ENCODE measurements at regions not wholly inside any gene's neighbourhood (a gene's known extent, or its start where the extent isn't known, plus 50 kb on each side); places are given as distances from the start of the nearest gene placed in this dataset.
"Not testable (repeated sequence)": the region's sequence is repeated elsewhere in the genome, so short reads cannot be mapped to it uniquely, and the experiment has no call there.

DNA sequence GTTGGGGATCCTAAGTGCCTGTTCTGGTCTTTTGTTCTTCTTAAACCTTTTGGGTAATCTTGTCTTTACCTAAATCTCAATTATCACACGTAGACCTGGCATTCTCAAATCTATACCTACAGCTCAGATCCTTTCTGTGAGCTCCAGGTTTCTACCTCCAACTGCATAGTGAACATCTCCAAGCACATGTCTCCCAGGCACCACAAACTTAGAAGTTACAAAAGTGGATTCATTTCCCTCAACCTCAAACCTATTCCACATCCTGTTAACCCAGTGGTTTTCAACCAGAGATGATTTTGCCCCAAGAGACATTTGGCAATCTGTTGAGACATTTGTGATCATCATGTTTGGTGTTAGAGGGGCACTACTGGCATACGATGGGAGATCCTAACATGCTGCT is 183.5 kb downstream of the TENT5A start:
- DNase-seq (ENCODE audit: insufficient read length, low spot score) (no peak), FAIRE-seq (no peak)

DNA sequence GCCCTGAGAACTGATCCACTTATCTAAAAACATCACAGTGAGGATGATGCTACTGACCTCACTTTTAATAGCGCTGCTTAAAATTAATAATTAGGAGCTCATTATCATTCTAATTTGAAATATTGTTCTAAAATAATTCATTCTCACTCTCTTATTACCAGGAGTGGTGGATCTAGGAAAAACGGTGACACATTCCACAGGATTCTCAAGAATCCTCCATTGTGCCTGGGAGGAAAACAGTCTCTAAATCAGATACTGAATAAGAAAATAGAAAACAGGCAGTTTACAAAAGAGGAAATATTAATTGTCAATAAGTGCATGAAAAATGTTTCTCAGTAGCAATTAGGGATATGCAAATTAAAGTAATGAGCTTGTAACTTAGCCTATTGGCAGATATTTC is 187.4 kb downstream of the TENT5A start:
- no peak for DNase-seq (ENCODE audit: insufficient read length, low spot score)
- FAIRE-seq: no peak

DNA sequence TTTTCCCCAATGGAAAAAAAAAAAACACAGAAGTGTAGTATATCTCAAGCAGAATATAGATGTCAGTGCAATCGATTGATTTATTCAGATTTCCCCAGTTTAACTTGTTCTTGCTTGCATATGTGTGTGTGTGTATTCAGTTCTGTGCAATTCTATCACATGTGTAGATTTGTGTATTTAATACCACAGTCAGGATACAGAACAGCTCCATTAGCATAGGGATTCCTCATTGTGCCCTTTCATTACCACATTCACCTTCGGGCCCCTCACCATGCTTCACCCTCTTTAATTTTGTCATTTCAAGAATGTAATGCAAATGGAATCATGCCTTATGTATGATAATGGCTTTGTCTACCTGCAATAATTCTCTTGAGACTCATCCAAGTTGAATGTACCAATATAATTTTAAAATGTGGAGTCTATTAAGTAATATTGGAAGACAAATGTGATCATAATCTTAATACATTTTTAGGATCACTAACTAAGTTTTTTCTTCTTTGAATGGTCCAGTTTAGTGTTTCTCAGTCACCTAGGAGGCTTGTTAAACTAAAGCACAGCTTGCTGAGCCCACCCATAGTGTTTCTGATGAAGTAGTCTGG is 187.9 kb downstream of the TENT5A start:
- FAIRE-seq: no peak
- DNase-seq (ENCODE audit: insufficient read length, low spot score): no peak

DNA sequence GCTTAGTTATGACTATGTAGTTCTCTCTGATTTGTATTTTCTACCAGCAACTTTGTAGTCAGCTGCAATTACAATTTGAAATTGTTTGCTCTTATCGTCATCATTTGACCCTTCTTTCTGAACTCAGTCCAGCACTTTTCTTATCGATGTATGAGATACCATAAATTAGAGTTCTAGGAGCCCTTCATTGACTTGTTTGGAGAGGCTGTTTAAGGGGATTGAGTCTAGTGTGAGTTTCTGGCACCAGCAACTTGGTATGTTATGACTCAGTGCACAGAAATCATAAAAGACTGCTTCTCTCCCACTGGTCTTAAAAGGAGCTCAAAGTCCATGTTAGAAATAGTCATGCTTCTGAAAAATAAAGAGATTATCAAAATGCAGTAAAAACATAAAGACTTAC is 190.3 kb downstream of the TENT5A start:
- FAIRE-seq: no peak

DNA sequence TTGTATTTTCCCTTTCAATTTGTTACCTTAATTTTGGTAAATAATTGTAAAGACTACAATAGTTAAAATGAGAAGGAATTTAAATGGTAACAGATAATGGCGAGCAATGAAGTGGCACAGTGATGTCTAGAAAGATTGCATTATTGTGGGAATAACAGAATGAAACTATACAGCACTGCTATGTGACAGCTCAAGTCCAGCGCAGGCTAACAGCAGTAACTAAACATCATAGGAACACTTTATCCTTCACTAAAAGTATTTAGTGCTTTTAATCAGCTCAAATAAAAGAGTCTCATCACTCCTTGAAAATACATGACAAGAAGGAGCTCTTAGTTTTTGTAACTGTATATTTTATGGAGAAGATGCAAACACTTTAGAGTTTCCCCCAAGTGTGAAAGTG is 190.8 kb downstream of the TENT5A start:
- DNase-seq (ENCODE audit: insufficient read length, low spot score): no peak
- no peak for FAIRE-seq

More for the DNA sequence above, 190.3 kb downstream of the TENT5A start:
- DNase-seq (ENCODE audit: insufficient read length, low spot score): no peak

DNA sequence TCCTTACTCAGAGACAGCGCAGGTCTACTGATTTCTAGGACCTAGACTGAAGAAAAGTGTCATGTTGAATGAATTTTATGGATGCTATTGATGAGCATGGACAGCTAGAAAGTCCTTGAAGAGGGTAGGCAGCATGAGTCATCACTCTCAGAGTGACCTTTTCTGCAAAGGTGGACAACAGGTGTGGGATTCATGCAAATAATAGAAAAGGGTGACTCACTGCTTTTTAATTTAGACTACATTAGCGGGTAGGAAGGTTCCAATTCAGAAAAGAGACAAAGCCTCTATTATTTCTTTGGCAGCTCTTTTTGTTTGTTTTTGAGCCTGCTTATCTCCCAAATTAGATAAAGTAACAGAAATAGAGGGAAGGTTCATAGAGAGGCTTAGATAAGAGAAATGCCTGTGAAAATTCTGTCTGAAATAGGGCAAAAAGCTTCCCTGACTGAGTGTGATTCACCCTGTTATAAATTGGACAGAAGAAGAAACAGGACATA is 191.4 kb downstream of the TENT5A start:
- DNase-seq (ENCODE audit: insufficient read length, low spot score): no peak
- no peak for FAIRE-seq

DNA sequence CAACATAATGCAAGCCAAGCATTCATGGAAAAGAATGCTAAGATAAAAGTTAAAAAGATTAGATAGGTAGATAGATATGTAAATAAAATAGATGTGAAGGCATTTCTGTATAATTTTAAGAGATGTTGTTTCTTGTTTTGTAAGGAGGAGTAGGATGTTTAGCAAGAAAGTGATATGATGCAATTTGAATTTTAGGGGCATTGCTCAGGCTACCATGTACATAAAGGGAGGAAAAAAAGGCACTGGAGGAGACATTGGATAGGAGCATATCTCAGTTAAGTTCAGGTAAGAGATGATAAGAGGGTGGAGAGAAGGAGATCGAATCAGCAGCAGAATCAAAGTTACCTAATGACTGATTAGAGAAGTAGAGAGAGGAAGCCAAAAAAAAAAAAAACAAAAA is 194.7 kb downstream of the TENT5A start:
- FAIRE-seq (no peak), DNase-seq (ENCODE audit: insufficient read length, low spot score) (no peak)

DNA sequence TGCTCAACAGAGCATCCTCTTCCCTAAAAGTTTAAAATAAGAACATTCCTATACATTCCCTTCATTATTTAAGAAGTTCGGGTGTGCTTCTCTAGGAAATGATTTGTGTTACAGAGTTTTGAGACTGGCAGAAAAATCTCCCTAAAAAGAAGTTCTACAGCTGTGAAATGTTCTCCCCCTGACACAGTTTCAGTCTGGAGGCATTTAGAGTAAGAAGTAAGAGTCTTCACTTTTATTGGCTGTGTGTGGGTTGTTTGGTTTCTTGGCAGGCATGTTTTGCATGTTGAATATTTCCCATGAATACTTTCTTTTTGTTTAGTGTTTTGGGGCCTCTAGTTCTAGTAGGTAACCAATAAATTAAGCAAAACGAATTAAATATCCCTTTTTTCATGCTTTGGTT is 195.9 kb downstream of the TENT5A start:
- no peak for FAIRE-seq
- DNase-seq (ENCODE audit: insufficient read length, low spot score): no peak

DNA sequence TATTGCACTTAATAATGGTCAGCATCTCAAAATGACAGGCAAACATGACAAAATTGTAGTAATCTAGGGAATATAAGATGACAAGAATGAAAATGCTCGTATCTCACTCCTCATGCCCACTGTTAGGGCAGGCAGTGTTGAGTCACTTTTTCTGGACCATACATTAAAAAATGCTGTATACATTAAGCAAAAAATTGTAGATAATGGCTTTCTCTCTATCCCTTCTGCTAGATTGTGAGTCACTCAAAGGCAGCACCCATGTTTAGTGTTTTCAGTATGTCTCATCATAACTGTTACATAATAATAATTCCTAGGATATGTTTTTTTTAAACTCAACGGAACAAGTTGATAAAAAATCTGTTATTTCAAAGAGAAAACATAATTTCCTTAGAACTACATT is 199.3 kb downstream of the TENT5A start:
- no peak for FAIRE-seq
- no peak for DNase-seq (ENCODE audit: insufficient read length, low spot score)

DNA sequence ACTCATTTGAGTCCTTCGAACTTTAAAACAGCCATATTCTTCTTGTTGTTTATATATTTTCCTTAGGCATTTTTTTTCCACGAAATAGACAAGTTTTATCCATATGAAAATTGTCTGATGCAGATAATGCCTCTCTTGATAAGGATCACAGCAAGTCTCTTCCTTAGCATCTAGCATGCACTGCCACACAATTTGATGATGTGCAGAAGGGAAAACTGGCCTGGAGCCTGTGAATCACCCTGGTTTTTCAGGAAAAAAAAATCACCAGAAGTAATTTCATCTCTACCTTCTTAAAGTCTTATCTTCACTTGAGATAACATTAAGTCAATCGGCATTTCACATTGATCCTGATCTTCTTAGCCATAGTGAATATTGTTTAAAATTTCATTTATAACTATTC is 199.8 kb downstream of the TENT5A start:
- no peak for DNase-seq (ENCODE audit: insufficient read length, low spot score)

DNA sequence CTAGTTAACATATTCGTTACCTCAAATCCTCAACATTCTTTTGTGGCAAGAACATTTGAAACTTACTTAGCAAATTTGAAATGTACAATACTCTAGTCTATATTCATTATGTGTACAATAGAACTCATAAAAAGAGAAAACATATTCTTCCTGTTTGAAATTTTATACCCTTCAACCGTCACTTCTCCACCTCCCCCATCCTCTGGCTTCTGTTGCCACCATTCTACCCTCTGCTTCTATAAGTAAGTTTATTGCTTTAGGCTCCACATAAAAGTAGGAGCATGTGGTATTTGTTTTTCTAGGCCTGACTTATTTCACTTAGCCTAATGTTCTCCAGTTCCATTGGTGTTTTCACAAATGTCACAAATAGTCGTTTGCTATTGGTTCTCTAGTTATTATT is 205.3 kb downstream of the TENT5A start:
- FAIRE-seq (no peak), DNase-seq (ENCODE audit: insufficient read length, low spot score) (no peak)

More for the DNA sequence above, 199.8 kb downstream of the TENT5A start:
- no peak for FAIRE-seq

DNA sequence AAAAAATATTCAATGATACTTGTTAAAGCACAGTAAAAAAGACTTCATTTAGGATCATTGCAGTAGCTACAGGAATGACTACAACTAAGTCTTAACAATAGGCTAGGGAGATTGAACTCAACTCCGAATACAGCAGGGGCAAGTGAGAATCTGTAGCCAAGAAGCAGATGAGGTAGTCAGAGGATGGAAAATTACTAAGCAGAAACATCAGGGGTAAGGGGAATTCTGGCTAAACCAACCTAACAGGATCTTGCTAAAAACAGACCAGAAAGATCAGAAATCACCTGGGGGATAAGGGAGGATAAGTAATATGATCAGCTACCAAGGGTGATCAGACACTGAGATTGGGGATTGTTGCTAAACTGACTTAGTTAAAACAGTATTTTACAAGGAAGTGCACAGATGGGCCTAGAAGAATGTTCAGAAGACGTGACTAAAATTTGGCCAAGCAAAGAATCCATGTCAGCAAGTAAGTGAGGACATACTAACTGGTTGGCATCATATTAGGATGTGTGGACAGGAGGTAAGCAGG is 217.5 kb downstream of the TENT5A start:
- no peak for FAIRE-seq
- DNase-seq (ENCODE audit: insufficient read length, low spot score): no peak

DNA sequence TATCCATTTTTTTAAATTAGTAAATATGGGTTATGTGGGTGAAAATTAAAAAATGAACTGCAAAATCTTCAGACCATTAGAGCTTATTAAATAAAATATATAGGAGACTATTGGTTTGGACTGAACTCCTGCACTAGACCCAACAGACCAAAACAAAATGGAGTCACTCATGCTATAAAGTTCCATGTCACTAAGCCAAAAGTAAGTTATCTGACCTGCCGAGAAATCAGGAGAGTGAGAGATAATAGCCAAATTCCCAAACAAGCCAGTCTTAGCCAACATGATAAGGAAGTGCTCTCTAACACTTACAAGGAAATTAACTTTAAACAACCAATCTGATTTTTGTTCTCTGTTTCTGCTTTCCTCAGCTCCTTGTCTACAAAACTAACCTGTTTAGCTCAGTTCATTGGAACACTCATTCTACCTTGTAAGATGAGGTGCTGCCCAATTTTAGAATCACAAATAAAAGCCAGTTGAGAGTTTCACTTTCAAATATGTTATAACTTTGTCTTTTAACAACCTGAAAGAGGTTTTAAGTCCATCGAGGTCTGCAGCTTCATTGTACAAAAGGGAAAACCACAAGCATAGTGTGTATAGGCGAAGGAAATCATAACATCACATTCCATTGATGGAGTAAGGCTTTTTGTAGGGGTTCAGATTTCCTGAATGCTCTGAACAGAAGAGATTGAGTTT is 220.5 kb downstream of the TENT5A start:
- FAIRE-seq: no peak
- no peak for DNase-seq (ENCODE audit: insufficient read length, low spot score)

DNA sequence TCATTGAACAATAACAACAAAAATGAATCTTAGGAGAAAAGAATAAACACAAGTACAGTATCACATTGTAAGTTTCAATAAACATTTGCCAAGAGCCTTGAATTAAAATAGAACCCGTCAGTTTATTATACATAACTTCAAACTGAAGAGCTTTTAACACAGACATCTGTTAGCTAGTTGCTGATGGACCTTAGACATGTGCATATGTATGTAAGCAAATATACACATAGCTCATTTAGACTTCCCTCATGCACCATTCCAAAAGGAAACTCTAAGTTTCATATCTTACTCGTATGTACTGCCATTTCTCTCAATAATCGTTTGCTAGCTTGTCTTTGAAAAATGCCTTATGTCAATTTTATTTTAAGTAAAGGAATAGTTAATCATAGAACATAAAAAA is 235.0 kb downstream of the TENT5A start:
- DNase-seq (ENCODE audit: insufficient read length, low spot score) (no peak), FAIRE-seq (no peak)

DNA sequence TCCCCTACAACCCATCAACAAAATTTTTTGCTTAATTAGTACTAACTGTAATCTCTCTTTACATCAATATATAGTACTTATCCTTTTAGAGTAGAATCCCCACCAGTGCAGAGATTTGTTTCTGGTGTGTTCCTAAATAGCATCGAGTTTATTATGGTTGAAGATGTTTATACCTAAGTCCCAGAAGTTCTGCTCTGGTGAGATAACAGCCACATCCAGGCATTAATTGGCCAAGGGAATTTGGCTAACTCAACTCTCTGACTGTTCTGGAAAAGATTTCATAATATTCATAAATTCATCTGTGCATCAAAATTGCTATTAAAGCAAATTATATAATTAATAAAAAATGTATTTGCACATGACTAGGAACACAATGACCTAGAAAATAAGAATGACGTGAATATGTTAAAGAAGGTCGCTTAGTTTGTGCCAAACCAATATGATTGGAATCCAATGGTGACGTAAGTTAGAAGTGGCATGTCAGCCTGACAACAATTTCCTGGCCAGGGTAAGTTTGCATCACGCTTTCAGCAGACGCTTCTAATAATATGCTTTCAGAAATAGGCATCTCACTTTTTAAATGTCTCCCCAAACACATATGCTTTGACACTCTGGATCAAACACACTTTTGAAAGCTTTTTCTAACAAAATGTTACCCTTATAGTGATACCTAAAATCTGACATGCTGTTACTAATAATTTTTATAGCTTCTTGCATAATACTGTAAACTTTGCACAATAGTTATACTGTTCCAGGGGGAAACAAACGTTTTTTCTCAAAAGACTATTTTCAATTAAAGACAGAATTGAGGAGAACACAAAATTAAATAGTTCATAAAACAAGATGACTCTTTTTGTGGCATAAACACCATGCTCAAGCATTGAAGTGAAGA is 236.7 kb downstream of the TENT5A start:
- DNase-seq (ENCODE audit: insufficient read length, low spot score) (no peak), FAIRE-seq (no peak)

DNA sequence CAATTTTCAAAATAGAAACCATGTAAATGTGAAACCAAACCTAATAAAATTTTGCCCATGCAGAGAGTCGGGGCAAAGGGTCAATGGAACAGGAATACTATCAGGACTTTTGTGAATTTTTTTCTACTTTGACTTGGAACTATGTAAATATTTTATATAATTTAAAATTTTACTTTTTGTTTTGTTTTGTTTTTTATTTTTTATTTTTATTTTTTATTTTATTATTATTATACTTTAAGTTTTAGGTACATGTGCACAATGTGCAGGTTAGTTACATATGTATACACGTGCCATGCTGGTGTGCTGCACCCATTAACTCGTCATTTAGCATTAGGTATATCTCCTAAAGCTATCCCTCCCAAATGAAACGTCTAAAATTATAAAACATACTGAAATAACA is 238.3 kb downstream of the TENT5A start:
- DNase-seq (ENCODE audit: insufficient read length, low spot score); FAIRE-seq: not testable (repeated sequence)

DNA sequence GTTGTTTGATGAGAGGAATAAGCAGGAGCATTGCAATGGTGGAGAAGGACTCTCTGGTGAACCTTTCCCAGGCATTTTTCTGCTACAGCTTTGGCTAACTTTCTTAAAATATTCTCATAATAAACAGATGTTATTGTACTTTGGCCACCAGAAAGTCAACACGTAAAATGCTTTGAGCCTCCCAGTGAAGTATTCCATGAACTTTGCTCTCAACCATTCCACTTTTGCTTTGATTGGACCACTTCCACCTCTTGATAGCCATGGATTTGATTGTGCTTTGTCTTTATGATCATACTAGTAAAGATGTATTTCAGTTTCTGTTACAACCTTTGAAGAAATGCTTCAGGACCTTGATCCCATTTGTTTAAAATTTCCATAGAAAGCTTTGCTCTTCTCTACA is 241.1 kb downstream of the TENT5A start:
- FAIRE-seq: no peak
- no peak for DNase-seq (ENCODE audit: insufficient read length, low spot score)

DNA sequence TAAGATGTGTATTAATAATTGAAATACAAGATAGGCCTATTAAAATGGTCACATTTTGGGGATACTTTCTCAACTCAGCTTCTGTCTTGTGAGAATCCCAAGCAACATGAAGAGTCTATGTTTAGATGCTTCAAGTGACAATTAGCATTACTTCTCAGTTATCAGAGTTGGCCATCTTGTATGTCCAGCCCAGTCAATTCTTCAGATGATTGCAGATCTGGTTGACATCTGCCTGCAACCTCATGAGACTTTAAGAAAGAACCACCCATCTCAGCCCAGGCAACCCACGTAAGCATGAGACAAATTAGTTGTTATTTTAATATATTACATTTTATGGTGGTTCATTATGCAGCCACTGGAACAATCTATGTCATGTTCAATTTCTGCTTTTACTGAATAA is 256.5 kb downstream of the TENT5A start:
- FAIRE-seq (no peak), DNase-seq (ENCODE audit: insufficient read length, low spot score) (no peak)

DNA sequence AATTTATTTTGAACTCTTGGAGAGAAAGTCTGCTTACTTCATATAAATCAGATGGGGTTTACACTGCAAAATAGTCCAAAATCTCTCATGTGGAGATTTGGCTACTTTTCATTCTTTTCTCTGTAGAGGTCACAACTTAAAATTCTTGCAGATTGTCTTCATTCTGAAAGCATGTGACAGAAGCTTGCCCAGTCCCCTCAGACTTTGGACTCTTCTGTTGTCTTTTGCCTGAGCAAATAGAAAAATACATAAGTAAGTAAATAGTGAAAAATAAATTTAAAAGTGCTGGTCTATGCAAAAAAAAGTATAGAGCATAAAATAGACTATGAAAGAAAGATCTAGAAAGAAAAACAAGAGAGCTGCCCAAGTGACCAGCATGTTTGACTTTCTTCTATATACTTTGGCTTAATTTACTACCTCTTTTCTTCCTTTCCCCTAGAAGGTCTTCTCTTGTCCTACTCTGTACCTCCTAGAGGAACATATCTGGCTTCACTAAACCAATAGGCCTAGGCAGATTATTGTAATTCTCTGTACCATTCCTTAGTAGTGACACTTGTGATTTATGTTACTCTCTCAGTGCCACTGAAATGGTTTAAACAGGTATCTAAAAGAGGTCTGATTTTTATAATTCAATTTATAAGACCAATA is 260.9 kb downstream of the TENT5A start:
- FAIRE-seq (no peak), DNase-seq (ENCODE audit: insufficient read length, low spot score) (no peak)

DNA sequence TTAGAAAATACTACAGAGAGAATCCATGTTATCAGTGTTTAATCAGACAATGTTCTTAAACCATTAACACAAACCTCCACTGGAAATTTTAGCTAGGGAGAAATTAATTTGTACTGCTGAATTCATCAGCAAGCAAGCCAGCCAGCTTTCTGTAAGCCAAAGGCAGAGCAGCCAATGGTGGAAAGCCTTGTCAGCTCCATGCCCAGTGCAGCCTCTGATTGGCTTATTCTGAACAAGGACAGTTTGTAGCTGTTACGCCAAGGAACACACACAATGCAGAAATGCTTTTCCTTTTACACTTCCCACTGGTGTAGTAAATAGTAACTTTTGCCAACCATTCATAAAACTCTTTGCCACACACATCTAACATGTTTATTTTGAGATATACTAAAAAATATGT is 265.0 kb downstream of the TENT5A start:
- DNase-seq (ENCODE audit: insufficient read length, low spot score): no peak
- FAIRE-seq: no peak

DNA sequence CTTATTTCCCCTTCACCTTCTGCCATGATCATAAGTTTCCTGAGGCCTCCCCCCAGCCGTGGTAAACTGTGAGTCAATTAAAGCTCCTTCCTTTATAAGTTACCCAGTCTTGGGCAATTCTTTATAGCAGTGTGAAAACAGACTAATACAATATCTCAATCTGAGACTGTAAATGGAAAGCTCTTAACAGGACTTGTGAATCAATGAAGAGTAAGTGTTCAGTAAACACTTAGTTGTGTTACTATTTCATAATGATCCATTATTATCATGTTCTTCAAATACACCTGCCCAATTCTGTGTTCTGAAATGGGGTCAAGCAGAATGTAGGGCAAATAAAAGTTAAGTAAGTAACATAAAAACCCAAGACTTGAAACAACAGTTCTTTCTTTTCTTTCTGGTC is 266.2 kb downstream of the TENT5A start:
- FAIRE-seq (no peak), DNase-seq (ENCODE audit: insufficient read length, low spot score) (no peak)
